HG03025 (cell line): ENCODE measurements at regions not wholly inside any gene's neighbourhood (a gene's known extent, or its start where the extent isn't known, plus 50 kb on each side); places are given as distances from the start of the nearest gene placed in this dataset.

Experiments used
- ATAC-seq: cut with Tn5 transposase; IDR thresholded peaks from one replicate; pipeline ENCODE4 v1.9.1; 2021; ENCODE audit warnings: mild to moderate bottlenecking, moderate library complexity; ENCODE audit not compliant: unreplicated experiment, low FRiP score

- ATAC-seq = no peak
Observed at GRCh38 chr3:7881946-7882345, 619.7 kb upstream of the LMCD1 start.

GRCh38 chr3:7897655-7898054, 604.0 kb upstream of the LMCD1 start:
- no peak for ATAC-seq

- no peak for ATAC-seq
Observed at GRCh38 chr3:7913283-7913682, 588.3 kb upstream of the LMCD1 start.

- no peak for ATAC-seq
Observed at GRCh38 chr3:7915356-7915755, 586.3 kb upstream of the LMCD1 start.

- ATAC-seq = no peak
Observed at GRCh38 chr3:7917443-7918151, 584.0 kb upstream of the LMCD1 start.

- ATAC-seq = no peak
Observed at GRCh38 chr3:7920211-7920610, 581.4 kb upstream of the LMCD1 start.

- no peak for ATAC-seq
Observed at GRCh38 chr3:7924228-7924627, 577.4 kb upstream of the LMCD1 start.

GRCh38 chr3:7927015-7927414, 574.6 kb upstream of the LMCD1 start:
- ATAC-seq = no peak

GRCh38 chr3:7927864-7928263, 573.8 kb upstream of the LMCD1 start:
- ATAC-seq = no peak

GRCh38 chr3:7929319-7929889, 572.2 kb upstream of the LMCD1 start:
- ATAC-seq = no peak

GRCh38 chr3:7934362-7934761, 567.3 kb upstream of the LMCD1 start:
- ATAC-seq = no peak

GRCh38 chr3:7947930-7948329, 553.7 kb upstream of the LMCD1 start:
- ATAC-seq = no peak

- ATAC-seq = no peak
Observed at GRCh38 chr3:7950890-7951289, 550.7 kb upstream of the LMCD1 start.

- ATAC-seq = no peak
Observed at GRCh38 chr3:7953449-7954014, 548.1 kb upstream of the LMCD1 start.

- ATAC-seq = no peak
Observed at GRCh38 chr3:7957024-7957423, 544.6 kb upstream of the LMCD1 start.

GRCh38 chr3:7959094-7959493, 542.5 kb upstream of the LMCD1 start:
- ATAC-seq = no peak

GRCh38 chr3:7960601-7961000, 541.0 kb upstream of the LMCD1 start:
- no peak for ATAC-seq

- no peak for ATAC-seq
Observed at GRCh38 chr3:7962301-7962700, 539.3 kb upstream of the LMCD1 start.

- ATAC-seq = no peak
Observed at GRCh38 chr3:7964899-7965298, 536.7 kb upstream of the LMCD1 start.

GRCh38 chr3:7973006-7973405, 528.6 kb upstream of the LMCD1 start:
- no peak for ATAC-seq

GRCh38 chr3:7977245-7978086, 524.2 kb upstream of the LMCD1 start:
- ATAC-seq = no peak
